H54 (cell line): ENCODE measurements at regions not wholly inside any gene's neighbourhood (a gene's known extent, or its start where the extent isn't known, plus 50 kb on each side); places are given as distances from the start of the nearest gene placed in this dataset.

Experiments
- DNase-seq: peaks from one replicate; pipeline ENCODE4 v3.0.0; 2011; ENCODE audit warnings: low spot score, mixed read lengths; ENCODE audit not compliant: insufficient read length
- FAIRE-seq: peaks from 3 replicates; lab custom pipeline; 2011; peaks lifted over from hg19 to GRCh38; lab: Jason Lieb, UNC
- POLR2A ChIP-seq: IDR thresholded peaks from 2 replicates; pipeline ENCODE4 v1.6.1; 2011; ENCODE audit warnings: low read depth, mild to moderate bottlenecking, low read length

DNA sequence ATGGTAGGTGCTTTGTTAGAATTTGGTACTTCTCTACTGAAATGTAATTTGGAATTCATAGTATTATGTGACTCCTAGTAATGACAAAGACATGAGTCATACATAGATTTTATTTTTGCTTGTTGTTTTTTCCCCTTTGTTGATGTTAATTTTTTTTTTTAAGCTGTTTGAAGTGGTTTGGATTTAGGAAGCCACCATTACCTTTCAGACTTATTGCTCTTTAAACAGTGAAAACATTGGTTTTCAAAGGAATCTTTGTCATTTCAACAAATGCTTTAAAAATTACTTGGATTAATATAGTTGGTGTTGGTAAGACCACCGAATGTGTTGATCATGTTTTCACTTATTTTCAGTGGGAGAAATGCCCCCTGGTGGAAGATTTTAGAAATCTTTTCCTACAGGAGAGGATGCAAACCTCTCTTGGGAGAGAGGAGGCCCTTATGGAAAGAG, 170.1 kb upstream of the PITX1 start:
- DNase-seq (no peak), FAIRE-seq (no peak)
- no peak for TF ChIP-seq POLR2A

DNA sequence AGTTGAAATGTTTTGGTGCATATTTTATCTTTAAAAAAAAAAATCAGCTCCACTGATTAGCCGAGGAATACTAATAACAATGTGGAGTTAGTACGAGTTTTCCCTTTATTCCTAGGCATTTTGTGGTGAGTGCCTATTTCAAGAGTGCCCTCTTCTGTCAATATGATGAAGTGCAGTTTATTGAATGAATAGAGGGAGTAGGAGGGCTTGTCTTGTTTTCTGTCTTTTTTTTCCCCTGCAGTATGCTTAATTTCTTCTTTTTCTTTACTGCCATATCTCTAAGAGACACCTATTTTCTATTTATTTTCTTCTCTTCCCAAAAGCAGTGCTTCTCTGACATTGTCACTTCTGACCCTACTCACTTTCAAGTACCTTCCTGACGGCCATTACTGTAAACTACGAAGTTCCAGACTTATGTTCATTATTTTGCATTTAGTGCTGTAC, 169.6 kb upstream of the PITX1 start:
- no peak for FAIRE-seq
- no peak for TF ChIP-seq POLR2A
- DNase-seq: no peak

DNA sequence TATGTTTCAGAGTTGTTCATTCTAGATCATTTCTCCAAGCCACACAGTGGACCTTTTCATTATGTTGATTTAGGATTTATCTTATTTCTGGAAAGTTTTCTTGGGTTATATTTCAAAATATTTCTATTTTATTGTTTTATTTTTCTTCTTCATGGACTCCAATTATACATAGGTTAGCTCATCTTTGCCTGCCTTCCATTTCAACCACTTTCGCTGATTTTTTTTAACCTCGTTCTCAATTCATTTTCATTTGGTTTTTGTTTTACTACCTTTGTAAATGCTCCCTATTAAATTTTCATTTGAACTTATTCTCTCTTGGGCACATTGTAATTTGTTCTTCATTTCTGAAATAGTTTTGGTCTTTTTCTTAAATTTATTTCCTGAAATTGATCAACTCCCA, 169.0 kb upstream of the PITX1 start:
- TF ChIP-seq POLR2A: no peak
- DNase-seq: no peak
- FAIRE-seq: no peak

DNA sequence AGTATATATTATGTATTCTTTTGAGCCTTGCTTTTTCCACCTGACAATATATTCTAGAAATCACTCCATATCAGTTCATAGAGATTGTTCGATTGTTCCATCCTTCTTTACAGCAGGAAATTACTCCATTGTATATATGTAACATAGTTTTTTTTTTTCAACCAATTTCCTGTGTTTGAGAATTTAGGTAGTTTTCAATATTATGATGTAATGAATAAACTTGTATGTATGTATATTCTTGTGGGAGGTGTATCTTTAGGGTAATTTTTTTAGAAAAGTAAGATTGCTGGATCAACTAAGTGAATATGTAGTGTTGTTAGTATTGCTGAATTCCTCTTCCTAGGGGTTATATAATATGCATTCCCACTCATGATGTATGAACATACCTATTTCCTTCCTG, 165.9 kb upstream of the PITX1 start:
- FAIRE-seq (no peak), DNase-seq (no peak)
- no peak for TF ChIP-seq POLR2A

DNA sequence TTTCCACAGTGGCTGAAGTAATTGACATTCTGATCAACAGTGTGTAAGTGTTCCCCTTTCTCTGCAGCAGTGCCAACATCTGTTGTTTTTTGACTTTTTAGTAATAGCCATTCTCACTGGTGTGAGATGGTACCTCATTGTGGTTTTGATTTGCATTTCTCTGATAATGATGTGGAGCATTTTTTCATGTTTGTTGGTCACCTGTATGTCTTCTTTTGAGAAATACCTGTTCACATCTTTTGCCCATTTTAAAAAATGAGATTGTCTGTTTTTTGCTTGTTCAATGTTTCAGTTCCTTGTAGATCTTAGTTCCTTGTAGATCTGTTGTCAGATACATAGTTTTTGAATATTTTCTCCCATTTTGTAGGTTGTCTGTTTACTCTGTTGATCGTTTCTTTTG, 162.5 kb upstream of the PITX1 start:
- DNase-seq: no peak
- FAIRE-seq: no peak

DNA sequence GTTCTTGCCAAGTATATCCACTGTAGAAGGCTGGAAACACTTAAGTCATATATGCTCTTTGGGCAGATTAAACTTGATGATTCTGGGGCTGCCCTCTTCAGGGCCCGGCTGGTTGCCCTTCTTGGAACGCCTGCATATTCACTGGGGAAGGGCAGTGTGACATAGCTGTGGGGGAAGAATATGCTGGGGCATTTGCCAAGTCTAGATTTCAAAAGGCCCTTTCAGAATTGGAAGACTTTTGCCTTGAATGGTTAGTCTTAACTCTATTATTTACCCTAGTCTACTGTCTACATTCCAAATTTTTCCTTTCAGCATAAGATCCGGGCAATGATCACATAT, 161.2 kb upstream of the PITX1 start:
- no peak for FAIRE-seq
- no peak for TF ChIP-seq POLR2A
- no peak for DNase-seq

More for the DNA sequence above, 162.5 kb upstream of the PITX1 start:
- no peak for TF ChIP-seq POLR2A

DNA sequence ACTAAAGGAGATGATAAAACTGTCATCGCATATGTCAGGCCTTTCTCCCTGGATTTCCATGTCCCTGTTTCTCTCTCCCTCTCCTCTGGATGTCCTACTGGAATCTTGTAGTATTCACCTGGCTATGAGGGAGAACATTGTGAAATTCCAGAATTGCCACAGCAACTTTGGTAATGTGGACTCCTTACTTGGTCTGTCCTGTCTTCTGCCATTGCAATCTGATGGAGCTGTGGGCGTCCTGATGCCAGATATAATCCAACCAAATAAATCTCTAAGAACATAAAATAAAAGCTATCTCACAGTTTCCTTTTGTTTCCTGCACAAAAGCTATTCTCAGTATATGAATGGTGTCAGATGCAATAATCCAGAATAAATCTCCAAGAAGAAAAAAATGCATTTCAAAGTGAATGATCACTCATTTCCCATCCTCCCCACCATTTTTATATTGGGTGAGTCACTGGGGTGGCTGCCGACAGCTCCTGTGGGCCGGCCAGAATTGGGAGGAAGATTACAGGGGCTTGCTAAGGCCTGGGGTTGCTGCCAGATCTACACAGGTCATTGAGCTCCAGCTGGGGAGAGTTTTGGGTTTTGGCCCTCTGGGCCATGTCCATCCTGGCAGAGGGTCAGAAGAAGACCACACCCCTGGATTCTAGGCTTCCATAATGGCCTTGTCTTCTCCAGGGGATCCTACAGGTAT, 160.7 kb upstream of the PITX1 start:
- TF ChIP-seq POLR2A: no peak
- no peak for DNase-seq
- no peak for FAIRE-seq

DNA sequence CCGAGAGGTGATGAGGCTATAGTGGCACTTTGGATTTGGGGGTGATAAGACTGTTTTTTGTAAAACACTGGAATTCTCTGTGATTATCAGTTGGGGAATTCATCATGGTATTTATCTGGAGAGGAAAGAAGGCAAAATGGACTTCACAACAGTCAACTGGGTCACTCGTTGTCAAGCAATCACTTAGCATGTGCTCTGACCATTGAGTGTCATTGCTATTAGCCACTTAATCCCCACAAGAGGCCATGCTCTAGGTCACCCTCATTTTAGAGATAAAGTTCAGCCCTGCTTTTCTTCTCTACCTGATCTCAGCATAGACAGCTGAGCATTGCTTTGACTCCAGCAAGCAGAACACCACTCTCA, 160.1 kb upstream of the PITX1 start:
- DNase-seq (no peak), FAIRE-seq (no peak)
- no peak for TF ChIP-seq POLR2A

DNA sequence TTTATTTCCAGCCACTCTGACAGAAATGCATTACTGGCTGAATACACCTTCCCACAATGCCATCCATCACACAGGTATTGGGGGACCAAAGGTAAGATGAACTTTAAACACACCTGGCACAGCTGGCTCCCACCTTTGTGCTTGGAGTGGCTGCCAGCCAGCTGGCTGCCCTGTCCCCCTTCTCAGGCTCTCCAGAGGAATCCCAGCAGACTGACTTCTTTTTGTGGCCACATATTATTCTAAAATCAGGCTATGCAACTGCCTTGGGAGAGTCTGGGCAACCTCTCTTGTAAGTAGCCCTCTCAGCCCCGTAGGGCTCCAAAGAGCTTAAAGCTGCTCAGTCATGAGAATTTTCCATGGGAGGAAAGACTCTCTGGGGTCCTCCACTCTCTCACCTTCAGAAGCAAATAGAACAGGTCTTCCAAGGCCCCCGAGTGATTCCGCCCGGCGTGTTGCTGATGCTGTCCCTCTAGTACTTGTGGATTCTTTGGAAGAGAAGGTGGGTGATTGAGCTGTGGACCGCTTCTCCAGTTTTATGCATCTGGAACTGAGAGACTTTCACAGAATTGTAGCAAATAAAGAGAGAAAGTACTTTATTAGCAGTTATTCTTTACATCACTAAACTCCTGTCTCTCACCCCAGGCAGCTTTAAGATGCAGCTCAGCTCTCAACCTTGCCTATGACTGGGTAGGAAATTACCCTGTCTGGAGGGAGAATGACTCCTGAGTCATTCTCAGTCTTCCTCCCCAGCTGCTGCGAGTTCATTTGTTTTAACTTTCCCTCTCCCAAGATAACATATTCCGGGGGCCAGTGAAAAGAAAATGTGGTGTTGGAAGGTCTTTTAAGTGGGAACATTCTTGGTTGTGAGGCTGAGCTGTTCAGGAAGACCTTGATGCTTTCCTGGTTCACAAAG, 159.4 kb upstream of the PITX1 start:
- no peak for TF ChIP-seq POLR2A
- DNase-seq (no peak), FAIRE-seq (peak; percentile 69)

DNA sequence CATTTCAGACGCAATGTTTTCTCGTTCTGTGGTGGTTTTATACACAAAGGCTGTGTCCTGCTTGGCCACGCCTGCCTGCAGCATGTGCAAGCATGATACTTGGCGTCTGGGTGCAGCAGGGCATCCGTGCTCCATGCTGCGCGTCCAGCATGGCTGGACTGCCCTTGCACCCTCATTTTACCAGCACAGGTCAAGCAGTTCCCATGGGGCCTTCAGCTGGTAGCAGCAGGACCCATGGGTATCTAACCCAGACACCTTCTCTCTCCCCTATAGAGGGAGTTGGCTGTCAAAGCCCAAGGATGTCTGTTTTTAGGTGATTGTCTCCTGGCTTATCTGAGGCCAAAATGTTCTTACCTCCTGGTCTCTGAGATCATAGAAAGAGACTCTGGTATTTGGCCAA, 158.3 kb upstream of the PITX1 start:
- DNase-seq: no peak
- no peak for FAIRE-seq
- TF ChIP-seq POLR2A: no peak

DNA sequence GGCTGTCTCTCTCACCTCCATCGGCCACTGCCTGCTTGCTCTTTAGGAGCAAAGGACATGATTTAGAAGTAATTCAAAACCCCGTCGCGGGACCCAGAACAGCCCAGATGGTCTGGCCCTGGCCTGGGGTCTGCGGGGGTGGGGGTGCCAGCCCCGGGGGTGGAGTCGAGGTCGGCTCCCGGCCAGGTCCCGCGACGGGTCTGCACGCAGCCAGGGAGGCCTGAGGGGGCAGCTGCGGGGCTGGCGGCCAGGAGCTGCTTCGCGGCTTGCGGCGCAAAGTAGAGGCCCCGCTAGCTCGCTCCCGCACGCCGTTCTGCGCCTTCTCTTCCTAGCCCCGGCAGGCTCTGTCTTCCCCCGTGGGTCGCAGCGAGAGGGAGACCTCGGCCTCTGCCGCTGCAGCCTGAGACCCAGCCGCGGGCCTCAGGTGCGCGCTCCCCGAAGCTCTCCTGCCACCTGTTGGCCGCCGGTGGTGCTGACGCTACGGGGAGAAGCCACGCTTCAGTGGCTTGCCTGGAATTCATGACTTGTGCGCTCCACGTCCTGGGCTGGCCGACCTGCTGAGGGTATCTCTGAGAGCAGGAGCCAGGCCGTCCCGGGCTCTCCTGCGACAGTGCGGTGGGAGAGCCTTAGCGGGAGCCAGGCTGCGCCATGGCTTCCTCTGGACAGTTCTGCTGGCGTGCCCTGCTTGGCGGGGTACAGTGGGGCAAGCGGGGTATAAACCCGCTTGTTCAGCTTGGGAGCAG, 157.2 kb upstream of the PITX1 start:
- TF ChIP-seq POLR2A: no peak
- FAIRE-seq (no peak), DNase-seq (peak; percentile 69)

DNA sequence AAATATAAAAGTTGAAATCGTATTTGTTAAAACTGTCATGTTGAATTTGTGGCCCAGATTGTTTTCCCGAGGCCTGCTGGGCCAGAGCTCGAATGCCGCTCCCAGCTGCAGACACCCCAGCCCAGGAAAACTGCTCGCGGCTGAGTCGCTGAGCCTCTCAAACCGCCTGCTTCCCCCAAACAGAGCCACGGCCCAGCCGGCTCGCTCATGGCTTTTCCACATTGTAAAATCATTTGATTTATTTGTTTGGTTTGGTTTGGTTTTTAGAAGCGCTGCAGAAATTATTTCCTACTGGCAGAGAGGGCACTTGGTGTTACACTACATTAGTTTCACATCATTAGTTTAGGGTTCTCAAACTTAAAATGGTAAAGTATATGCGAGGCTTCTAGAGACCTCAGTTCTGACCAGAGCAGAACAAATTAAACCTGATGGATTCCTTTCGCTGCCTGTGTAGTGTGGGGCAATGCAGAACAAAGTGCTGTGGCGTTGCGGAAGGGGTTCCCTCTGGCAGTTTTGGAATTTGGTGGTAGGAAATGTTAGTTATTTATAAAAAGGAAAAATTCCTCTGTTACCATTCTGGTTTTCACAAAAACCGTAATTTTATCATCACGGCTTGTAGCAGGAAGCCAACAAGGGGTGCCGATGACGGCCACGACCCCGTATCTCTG, 156.5 kb upstream of the PITX1 start:
- FAIRE-seq (no peak), DNase-seq (no peak)
- no peak for TF ChIP-seq POLR2A

DNA sequence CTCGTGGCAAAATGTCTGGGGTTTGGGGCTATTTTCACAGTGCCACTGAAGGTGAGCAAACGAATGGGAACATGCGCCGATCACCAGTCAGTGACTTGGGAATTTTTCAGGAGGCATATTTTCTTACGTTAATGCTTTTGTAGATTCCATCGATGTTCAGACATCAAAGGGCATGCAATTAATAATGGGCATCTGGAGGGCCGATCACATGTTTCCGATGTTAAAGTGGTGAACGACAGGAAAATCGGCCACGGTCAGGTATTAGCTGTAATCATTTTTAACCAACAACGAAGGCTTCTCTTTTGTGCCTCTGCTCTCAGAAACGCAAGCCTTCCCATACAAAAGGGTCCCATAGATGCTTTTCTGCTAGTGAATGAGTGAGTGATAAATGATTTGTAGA, 155.0 kb upstream of the PITX1 start:
- FAIRE-seq (no peak), DNase-seq (no peak)
- TF ChIP-seq POLR2A: no peak
